Ecto neural progenitor cell (in vitro differentiated cells): ENCODE measurements at regions not wholly inside any gene's neighbourhood (a gene's known extent, or its start where the extent isn't known, plus 50 kb on each side); places are given as distances from the start of the nearest gene placed in this dataset.
"Not testable (repeated sequence)": the region's sequence is repeated elsewhere in the genome, so short reads cannot be mapped to it uniquely, and the experiment has no call there.

Source experiments
- DNase-seq: peaks from one replicate; pipeline ENCODE4 v3.0.0-alpha.2; 2018; ENCODE audit warnings: low spot score

- DNase-seq: no peak
These were observed 276.2 kb downstream of the ASXL3 start for GRCh38 chr18:33854086-33854826.

- DNase-seq: no peak
These were observed 275.2 kb downstream of the ASXL3 start for GRCh38 chr18:33853187-33853586.

GRCh38 chr18:33851546-33852078 lies 273.6 kb downstream of the ASXL3 start:
- DNase-seq: no peak

GRCh38 chr18:33849731-33850130 lies 271.7 kb downstream of the ASXL3 start:
- DNase-seq: no peak

GRCh38 chr18:33844232-33844631 lies 266.2 kb downstream of the ASXL3 start:
- DNase-seq: no peak

GRCh38 chr18:33841221-33841967 lies 263.4 kb downstream of the ASXL3 start:
- no peak for DNase-seq

- DNase-seq: no peak
These were observed 262.2 kb downstream of the ASXL3 start for GRCh38 chr18:33840212-33840593.

- DNase-seq: no peak
These were observed 261.6 kb downstream of the ASXL3 start for GRCh38 chr18:33839452-33840211.

GRCh38 chr18:33838054-33838453 lies 260.0 kb downstream of the ASXL3 start:
- no peak for DNase-seq

GRCh38 chr18:33837191-33837590 lies 259.2 kb downstream of the ASXL3 start:
- no peak for DNase-seq

GRCh38 chr18:33836564-33836963 lies 258.5 kb downstream of the ASXL3 start:
- DNase-seq: no peak

GRCh38 chr18:33835419-33835818 lies 257.4 kb downstream of the ASXL3 start:
- no peak for DNase-seq

- no peak for DNase-seq
These were observed 255.8 kb downstream of the ASXL3 start for GRCh38 chr18:33833842-33834241.

- no peak for DNase-seq
These were observed 253.4 kb downstream of the ASXL3 start for GRCh38 chr18:33831424-33831823.

- no peak for DNase-seq
These were observed 252.2 kb downstream of the ASXL3 start for GRCh38 chr18:33830213-33830612.

GRCh38 chr18:33828949-33829348 lies 250.9 kb downstream of the ASXL3 start:
- DNase-seq: no peak

GRCh38 chr18:33826151-33826550 lies 248.1 kb downstream of the ASXL3 start:
- DNase-seq: no peak

- DNase-seq: no peak
These were observed 243.5 kb downstream of the ASXL3 start for GRCh38 chr18:33821503-33821902.

- DNase-seq: peak; percentile 49
These were observed 242.7 kb downstream of the ASXL3 start for GRCh38 chr18:33820517-33821371.

GRCh38 chr18:33819692-33820343 lies 241.8 kb downstream of the ASXL3 start:
- DNase-seq: not testable (repeated sequence)

- no peak for DNase-seq
These were observed 240.1 kb downstream of the ASXL3 start for GRCh38 chr18:33818145-33818544.
